Fibroblast of skin of right quadriceps (primary cell): ENCODE measurements at regions not wholly inside any gene's neighbourhood (a gene's known extent, or its start where the extent isn't known, plus 50 kb on each side); places are given as distances from the start of the nearest gene placed in this dataset.
"Not testable (repeated sequence)": the region's sequence is repeated elsewhere in the genome, so short reads cannot be mapped to it uniquely, and the experiment has no call there.

Experiments used
- DNase-seq: peaks from one replicate; pipeline ENCODE4 v3.0.0-alpha.2; 2013

DNA sequence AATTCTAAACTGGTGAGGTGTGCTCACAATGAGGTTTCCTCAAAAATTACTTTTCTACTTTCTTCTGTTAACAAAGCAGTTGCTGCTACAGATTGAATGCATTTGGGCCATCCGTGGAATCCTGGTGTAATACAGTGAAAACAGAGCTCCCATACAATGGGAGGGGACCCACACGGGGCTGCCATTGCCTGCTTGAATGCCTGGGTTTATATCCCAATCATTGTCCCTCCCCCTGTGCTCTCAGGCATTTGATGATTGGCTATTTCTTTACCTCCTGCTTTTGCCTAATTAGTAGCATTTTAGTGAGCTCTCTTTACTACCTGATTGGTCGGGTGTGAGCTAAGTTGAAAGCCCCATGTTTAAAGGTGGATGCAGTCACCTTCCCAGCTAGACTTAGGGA is 52.9 kb upstream of the CSF1 start:
- DNase-seq = not testable (repeated sequence)

DNA sequence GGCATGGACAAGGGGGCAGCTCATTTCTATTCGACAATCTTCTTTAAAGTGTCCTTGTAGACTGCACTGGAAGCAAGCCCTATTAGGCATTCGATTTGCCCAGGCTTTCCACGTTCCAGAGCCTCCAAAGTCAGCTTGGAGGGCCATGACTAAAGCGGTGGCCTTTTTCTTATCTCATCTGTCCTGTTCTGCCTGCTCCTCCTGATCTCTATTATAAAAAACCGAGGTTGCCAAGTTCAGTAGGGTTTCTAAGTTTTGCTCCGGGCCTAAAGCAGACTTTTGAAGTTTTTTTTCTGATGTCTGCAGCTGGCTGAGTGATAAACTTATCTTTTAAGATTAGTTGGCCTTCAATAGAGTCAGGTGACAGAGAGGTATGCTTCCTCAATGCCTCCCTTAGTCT is 54.7 kb upstream of the CSF1 start:
- DNase-seq = not testable (repeated sequence)

DNA sequence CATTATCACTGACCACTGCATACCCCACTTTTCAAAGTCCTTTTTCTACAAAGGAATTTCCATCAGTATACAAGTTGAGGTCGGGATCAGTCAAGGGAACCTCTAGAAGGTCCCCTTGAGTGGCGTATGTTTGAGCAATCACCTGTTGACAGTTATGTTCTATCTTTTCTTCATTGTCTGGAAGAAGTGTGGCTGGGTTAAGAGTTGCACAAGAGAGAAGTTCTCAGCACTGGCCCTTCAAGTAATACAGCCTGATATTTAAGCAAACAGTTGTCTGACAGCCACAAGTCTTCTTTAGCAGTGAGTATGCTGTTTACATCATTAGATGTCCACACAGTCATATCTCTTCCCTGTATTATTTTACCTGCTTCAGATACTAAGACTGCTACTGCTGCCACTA is 56.7 kb upstream of the CSF1 start:
- not testable (repeated sequence) for DNase-seq

DNA sequence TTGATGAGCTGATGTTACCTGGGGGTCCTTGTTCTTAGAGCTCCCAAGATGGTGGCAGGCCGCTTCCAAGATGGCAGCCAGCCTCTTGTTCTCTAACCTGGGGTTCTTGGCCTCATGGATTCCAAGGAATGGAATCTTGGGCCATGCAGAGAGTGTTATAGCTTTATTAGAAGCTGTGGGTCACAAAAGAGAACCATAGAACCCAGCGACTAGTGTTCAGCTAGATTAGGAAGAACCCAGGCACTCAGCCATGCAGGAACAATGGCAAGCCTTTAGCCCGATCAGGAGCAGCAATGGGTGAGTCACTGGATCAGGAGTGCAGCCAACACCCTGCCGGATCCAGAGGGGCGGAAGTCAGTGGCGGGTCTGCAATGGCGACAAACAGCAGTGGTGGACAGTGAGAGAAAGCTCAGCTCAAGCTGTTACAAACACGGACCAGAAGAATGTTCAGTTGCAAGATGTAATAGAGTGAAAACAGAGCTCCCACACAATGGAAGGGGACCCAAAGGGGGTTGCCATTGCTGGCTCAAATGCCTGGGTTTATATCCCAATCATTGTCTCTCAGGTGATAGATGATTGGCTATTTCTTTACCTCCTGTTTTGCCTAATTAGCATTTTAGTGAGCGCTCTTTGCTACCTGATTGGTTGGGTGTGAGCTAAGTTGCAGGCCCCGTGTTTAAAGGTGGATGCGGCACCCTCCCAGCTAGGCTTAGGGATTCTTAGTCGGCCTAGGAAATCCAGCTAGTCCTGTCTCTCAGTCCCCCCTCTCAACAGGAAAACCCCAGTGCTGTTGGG is 58.2 kb upstream of the CSF1 start:
- DNase-seq = peak; percentile 28

DNA sequence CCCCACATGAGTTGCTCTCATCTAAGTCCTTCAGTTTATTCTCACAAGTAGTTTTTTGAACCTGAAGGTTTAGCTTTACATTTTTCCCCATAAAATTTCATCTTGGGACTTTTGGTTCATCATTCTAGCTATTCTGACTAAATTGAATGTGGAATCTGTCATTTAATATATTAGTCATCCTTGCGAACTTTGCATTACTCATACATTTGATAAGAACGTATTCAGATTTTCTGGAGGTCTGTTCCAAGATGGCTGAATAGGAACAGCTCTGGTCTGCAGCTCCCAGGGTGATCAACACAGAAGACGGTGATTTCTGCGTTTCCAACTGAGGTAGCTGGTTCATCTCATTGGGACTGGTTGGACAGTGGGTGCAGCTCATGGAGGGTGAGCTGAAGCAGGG is 59.8 kb upstream of the CSF1 start:
- peak; percentile 13 for DNase-seq

DNA sequence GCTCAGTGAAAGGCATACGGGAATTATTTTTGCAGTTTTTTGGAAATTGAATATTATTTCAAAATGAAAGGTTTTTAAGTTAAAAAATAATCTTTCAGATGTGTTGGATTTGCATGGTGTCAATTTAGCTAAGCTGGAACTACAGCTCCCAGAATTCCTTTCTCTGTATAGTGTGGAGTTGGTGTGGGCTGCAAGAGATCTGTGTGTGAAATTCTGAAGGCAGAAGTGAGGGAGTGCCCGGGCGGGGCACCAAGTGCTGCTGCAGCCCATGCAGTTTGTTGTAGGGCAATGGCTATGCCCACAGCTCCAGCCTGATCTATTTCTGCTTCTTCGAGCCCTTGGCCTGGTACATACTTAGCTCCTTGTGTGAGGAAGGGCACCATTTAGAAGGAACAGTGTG is 60.5 kb upstream of the CSF1 start:
- no peak for DNase-seq

DNA sequence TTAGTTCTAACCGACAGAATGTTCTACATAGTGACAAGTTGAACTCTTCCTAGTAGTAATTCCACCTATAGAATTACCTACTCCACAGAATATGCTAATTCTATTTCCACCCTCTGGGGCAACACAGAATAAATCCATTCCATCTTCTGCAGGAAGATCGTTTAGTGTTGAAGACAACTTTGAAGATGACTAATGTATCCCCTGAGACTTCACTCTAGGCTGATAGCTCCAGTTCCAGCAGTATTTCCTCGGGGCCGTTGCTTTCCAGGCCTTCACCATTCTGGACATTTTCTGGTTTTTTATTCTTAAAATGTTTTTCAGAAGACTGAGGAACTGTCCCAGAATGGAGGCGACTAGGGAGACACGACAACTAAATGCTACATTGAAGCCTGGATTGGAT is 61.0 kb upstream of the CSF1 start:
- peak; percentile 26 for DNase-seq

DNA sequence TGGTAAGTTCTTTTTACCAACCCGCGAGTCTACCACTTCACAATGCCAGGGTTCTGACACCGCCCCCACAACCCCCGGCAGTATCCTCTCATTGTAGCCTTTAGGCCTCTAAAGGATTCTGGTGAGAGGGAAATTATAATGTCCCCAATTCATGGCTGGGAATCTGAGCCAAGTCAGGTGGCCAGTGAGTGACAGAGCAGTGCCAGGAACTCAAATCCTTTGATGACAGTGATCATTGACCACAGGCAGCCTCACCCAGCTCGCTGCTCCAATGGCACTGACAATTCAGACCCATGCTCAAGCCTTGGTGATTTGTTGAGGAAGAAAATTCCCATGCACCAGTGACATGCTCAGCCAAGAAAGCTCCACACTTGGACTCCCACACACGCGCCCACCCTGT is 63.4 kb upstream of the CSF1 start:
- no peak for DNase-seq

DNA sequence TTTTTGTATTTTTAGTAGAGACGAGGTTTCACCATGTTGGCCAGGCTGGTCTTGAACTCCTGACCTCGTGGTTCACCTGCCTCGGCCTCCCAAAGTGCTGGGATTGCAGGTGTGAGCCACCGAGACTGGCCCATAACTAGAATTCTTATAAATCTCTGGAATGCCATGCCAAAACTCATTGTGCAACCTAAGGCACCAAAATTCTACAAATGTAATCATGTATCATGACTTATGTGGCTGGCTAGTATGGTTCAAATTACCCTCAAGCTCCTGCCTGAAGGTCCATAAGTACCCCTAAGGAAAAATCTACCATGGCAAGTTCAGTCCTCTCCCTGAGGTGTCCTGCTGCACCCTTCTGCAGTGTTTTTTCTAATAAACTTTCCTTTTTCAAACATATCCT is 63.8 kb upstream of the CSF1 start:
- no peak for DNase-seq

DNA sequence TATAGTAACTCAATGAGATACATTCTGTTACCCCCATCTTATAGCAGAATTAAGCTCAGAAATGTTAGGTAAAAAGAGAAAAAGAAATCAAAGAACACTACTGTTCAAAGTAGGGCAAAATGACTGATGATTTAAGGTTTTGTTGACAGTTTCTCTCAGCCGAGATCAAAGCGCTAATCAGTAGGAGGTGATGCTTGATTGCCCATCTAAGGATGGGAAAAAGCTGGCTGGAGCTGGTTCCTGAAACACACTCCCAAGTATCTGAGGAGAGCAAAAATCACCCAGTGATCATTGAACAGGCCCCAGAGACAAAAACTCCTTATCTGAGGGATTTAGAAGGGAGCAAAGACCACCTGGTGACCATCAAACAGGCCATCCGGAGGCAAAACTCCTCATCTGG is 64.5 kb upstream of the CSF1 start:
- DNase-seq = no peak

DNA sequence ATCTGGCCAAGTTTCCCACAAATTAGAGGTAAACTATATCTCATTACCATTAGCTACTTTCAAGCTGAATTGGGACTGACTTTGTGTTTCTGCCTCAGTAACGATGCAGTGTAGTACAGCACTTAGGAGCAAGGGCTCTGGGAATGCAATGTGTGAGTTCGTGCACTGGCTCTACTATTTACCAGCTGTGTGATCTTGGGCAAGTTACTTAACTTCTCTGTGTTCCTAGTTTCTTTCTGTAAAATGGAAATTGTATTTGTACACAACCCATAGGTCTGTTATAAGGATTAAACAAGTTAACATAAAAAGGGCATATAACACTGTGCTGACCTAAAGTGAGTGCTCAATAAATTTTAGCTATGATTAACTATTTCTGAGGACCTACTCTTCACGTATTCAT is 65.0 kb upstream of the CSF1 start:
- DNase-seq = no peak

DNA sequence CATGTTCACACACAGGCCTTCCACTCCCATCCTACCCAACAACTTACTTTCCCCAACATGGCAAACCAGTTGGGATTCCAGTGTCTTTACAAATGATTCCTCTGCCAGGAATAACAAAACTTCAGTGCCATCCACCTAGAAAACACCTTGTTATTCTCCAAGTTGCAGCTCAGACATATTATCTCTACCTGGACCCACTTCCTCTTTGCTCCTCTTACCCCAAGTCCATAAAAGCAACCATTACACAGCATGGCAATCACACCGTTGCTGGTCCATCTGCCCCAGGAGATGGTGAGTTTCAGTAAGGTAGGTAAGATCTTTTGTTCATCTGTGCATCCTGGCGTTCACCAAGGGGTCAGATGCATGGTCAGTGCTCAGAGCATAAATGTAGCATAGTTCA is 66.0 kb upstream of the CSF1 start:
- DNase-seq = no peak

DNA sequence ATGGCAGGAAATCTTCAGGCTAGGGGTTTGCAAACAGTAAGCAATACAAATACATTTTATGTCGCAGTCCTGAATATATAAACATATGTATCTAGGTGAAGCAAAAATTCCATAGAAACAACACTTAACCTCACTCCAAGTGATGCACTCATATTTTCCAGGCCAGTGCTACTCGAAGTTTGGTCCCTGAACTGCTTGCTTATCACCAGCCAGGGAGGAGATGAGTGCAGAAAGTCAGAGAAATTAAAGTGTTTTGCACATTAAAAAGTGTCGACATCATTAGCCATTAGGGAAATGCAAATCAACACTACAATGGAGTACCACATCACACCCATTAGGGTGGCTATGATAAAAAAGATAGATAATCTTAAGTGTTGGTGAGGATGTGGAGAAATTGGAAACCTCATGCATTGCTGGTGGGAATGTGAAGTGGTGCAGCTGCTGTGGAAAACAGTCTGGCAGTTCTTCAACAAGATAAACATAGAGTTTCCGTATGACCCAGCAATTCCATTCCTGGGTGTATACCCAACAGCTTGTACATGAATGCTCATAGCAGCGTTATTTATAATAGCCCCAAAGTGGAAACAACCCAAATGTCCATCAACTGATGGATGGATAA is 70.5 kb upstream of the CSF1 start:
- no peak for DNase-seq

DNA sequence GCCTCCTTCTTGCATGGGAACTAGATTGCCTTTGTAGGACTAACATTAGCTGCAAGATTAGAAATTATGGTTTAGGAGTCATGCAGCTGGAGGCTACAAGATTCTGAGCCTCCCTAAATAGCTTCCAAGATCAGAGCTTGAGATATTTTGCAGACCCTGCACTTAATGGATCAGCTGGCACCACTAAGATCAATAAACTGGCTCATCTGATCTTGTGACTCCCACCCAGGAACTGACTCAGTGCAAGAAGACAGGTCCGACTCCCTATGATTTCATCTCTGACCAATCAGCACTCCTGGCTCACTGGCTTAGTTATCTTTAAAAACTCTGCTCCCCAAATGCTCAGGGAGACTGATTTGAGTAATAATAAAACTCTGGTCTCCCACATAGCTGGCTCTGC is 71.4 kb upstream of the CSF1 start:
- not testable (repeated sequence) for DNase-seq

DNA sequence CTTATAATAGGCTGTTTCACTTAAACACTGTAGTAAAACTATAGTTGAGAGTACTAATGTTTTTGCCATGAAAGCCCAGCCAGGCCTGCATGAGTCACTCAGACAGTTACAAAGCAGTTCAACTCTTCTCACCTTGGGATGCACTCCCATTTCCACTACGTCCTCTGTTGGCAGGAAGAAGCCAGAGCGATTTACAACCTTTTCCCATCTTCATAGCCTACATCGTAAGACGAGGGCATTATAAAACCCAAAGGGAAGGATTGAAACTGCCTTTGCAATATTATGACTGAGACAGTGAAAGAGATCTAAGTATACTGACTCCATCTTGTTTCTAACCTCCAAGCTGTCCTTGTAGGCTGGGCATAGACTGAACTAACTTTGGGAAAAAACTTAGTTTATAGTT is 71.8 kb upstream of the CSF1 start:
- no peak for DNase-seq

DNA sequence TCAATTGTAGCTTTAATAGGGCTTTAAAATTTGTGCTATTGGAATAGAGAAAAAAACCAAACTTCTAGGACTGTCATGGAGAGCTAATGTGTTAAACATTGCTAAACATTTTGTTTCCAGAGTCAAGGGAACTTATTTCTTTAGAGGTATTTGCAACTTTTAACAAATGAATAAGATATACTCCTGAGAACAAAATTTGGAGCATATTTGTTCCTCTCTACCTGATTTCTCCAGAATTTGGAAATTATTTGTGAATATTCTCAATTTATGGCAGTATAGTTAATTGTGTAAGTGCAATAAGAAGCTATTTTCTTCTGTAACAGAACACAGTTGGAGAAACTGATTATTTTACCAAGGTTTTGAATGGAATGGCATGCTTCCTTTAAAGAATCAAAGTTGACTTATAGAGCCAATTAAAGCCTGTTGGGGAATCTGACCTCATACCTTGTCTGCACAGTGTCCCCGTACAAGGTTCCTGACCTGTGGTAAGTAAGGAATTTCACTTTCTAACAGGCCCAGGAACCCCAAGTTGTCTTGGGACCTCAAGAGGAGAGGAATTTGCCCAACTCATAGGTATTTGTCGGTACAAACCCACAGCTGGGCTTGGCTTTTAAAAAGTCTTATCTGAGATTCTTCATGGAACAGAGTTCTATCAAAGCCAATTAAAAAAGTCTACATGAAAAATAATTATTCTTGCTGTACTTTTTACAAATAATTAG is 72.6 kb upstream of the CSF1 start:
- no peak for DNase-seq

DNA sequence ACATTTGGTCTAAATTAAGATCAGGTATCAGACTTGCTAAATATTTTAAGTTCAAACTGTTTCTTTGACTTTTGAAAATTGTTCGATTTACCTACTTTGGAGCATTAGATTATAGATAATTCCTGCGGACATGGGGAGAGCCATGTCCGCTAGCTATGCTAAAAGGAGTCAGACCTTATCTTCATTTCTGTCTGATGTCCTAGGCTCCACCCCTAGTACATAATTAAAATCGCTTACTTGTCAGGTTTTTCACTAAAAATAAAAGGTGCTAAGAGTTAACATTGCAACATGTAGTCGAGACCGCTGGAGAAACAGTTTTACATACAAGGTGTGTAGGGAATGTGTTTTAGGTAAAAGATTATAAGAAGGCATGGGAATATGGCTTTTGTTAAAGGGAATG is 71.9 kb upstream of the EPS8L3 start:
- not testable (repeated sequence) for DNase-seq

DNA sequence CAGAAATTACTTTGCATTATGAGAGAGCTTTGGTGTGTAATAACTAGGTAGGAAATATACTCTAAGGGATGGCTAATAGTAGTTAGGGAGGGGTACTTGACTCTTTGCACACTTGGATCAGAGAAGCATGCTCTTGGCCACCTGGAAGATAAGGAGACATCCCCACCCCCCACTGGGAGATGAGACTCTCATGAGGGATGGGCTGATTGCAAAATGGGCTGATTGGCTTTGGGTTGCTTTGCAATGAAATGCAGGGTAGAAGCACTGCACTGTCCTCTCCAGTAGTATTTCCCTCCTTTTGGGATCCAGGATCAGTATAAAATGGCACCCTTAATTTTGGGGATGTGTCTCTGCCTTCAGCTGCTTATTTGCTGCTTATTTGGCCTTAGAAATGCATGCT is 71.2 kb upstream of the EPS8L3 start:
- no peak for DNase-seq

DNA sequence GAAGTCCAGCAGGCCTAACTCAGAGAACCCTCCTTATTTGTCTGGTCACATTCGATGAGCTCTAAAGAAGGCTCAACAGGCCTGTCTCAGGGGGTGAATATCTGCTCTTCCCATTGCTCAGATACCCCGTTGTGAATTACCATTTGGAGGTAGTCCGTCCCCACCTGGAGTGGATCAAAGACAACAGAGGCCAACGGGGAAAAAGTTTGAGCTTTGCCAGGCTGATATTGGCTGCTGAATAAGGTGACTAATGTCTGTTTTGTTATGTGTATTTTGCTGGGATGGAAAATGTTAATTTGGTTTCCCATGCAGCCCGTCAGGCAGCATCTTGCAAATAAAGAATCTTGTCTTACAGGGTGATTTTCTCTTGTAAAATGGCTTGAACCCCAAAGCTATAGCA is 69.2 kb upstream of the EPS8L3 start:
- DNase-seq = no peak

DNA sequence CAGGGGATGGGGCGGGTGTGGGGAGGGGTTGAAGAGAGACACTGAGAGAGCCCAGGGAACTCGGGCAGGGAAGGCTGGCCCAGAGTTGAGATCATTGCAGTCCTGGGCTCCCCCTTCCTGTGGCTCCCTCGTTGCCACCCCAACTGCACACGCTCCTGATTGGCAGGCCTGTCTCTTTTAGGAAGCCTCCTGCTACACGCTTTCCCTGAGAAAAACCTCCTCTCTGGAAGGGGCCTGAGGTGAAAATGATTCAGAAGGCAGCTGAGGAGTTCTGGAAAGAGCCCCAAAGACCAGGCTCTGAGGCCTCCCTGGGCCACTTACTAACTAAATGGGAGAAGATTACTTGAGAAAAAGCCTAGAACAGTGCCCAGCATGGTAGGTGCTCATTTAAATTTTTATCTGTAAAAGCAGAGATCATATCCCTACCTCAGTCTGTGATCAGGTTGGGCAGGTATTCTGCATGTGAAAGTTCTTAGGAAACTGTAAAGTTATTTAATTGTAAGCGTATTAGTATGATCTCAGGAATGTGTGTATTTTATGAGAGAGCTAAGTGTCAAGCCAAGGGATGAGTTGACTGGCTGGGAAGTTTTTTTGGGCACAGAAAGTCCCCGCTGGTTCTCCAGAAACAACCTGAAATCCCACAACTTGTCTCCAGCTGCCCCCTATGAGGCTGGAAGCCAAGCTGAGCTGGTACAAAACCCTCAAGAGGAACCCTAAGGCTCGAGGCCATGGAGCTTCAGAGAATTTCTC is 65.2 kb upstream of the EPS8L3 start:
- DNase-seq = no peak

DNA sequence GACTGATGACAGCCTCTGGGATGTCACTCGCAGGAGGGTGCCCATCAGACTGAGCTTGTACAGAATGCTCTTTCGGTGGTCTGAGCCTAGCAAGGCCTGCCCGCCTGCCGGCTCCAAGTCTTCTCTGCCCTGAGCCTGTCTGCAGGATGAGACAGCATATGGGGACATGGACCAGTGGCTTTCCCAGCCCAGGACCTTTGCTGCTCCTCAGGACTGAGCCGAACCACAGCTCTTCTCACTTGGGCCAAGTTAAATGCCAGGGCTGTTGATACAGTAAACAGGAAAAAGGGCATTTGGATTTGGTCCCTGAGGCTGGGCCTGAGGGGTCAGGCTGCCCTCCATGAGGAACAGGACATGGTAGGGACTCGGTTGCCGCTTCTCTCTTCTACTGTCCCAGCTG is 64.3 kb upstream of the EPS8L3 start:
- DNase-seq = no peak

DNA sequence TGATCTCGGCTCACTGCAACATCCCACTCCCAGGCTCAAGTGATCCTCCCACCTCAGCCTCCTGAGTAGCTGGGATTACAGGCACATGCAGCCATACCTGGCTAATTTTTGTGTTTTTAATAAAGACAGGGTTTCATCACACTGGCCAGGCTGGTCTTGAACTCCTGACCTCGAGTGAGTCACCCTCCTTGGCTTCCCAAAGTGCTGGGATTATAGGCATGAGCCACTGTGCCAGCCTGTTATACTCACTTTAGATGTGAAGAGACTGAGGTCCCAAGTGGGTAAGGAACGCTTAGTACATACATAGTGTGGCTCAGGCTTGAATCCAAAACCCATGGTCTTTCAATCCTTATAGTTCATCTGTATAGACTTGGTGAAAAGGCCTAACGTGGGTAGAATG is 63.7 kb upstream of the EPS8L3 start:
- no peak for DNase-seq

DNA sequence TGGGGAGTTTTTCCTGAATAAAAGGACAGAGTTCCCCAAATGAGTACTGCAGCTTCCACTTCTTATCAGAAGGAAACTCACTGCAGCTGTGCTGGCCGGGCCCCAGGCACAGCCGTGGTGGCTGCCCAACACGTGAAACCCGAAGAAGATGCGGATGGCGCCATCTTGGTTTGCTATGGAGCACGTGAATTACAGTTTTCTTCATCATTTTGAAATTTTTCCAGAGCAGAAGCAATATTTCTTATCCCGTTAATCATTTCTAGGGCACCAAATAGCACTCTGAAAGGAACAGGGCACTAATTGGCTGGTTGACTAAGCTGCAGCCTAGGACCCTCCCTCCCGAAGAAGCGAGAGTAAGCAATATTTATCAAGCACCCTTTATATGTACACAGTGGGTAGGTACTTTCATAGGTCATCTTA is 63.2 kb upstream of the EPS8L3 start:
- no peak for DNase-seq

DNA sequence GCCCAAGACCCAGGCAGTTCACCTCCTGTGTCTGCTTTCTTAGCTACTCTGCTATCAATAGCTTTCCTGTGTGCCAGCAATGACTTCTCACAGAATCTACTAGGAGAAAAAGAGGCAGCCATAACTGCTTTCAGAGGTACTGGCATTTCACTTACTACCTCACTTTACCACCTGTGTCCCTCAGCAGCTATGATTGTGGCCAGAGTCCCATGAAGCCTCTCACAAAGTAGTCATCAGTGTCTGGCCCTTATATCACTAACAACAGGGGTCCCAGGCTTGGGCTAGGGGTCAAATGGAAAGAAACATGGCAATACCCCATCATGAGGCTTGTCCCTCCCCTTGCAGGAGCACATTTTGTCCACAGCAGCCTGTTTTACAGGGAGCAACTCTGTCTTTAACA is 62.7 kb upstream of the EPS8L3 start:
- no peak for DNase-seq
